Hematopoietic multipotent progenitor cell treated with erythropoietin and hydrocortisone succinate and interleukin-3 and kit ligand, for 4 days (in vitro differentiated cells): ENCODE measurements at regions not wholly inside any gene's neighbourhood (a gene's known extent, or its start where the extent isn't known, plus 50 kb on each side); places are given as distances from the start of the nearest gene placed in this dataset.

Experiments used
- DNase-seq: peaks from one replicate; pipeline ENCODE4 v3.0.0-alpha.2; 2015

- DNase-seq, result no peak
Measured at GRCh38 chr4:97453186-97453585, 690.1 kb downstream of the STPG2 start.

DNA sequence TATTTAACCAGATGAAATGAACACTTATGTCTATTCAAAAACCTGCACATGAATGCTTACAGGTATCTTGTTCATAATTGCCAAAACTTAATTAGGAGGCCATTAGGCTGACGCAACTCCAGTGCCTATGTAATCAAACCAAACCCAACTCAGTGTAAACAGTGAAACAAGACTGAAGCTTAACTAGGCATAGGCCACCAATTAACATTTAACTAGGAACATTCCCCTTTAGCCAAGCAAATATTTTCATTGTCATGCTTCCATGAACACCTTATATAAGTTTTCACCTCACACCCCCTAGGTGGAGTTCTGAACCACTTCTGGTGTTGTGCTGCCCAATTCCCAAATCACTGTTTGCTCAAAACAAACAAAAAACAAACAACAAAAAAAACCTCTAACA, 686.0 kb downstream of the STPG2 start:
- DNase-seq, result no peak

- DNase-seq, result no peak
Measured at GRCh38 chr4:97468272-97468671, 675.0 kb downstream of the STPG2 start.

DNA sequence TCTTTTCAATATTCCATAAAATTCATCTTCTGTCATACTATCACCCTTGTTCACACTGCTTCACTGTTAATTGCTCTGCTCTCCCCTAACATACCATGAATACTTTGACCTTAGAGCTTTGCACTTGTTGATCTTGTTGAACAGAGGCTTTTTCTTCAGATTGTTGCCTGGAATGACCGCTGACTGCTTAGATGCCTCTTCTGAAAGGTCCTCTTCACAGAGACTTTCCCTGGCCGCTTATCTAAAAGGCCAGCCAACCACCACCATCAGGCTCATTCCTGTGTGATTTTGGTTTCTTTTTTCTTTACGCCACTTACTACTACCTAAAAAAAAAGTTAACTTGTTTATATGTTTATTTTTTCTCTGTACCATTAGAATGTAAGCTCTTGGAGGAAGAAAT, 667.7 kb downstream of the STPG2 start:
- DNase-seq, result no peak

- no peak for DNase-seq
Measured at GRCh38 chr4:97477974-97478373, 665.3 kb downstream of the STPG2 start.

DNA sequence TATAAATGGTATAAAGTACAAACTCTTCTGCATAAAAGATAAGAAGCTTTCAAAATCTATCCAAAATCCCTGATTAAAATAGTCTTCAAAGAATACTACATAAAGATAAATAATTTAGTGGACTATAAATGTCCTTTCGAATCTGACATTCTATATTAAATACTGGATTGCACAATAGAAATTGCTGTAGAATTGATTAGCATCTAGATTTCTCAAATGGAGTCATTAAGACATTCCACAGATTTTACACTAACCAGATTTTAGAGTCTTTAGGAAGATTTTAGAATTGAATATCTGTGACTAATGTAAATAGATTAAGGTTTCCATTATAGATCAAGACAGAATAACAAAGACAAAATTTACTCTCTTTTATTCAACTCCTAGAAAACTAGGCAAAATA, 663.9 kb downstream of the STPG2 start:
- DNase-seq, result no peak

- no peak for DNase-seq
Measured at GRCh38 chr4:97491856-97492255, 651.4 kb downstream of the STPG2 start.

DNA sequence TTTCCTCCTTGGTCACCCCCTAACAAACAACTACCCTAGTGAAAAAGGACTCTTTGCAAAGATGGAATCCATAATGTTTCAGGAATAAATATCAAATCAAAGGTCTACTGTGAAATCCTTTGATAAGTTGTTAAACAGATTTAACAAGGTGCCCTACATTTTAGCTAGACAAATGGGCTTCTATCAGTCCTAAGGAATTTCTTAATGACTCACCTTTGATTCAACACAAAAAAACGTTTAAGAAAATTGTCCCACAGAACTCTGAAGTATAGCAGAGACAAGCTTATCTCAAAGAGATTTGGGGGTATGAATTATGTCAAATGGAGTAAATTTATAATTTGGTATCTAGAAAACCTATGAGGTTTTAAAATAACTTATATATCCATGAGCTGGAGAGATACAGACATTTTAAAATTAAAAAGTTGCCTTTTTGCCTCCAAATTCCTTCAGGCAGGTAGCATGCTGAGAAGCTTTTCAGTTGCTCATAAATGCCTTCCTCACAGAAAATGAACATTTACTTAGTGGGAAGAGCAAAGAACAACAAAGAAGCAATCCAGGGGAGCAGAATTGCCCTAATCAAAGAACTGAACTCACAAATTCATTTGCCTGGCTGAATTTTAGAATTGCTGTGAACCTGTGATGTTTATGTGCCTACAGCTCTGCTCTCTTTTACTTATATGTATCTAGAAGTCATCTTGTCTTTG, 649.3 kb downstream of the STPG2 start:
- DNase-seq, result no peak

DNA sequence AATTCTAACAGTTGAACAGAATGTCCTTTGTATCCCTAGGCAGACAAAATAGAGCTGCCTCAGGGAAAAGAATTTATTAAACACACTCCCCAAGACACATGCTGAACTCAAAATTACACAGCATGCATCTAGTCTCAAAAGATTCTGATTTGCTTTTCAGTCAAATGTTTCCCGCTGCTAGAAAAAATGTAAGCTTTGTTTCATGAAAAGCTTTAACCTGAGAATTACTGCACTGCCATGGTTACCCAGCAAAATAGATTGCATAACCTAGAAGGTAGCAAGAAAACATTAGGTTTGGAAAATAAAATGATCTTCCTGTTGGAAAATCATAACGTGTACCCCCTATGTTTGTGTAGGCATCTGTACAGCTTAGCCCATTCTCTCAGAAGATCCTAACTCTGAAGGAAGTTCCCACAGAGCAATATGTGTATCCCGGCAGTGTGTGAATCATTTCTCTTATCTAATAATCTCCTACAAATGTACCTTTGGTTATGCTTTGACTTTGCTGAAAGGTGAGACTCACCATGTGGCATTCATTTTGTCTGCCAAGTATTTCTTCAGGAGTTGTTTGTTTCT, 646.9 kb downstream of the STPG2 start:
- no peak for DNase-seq

DNA sequence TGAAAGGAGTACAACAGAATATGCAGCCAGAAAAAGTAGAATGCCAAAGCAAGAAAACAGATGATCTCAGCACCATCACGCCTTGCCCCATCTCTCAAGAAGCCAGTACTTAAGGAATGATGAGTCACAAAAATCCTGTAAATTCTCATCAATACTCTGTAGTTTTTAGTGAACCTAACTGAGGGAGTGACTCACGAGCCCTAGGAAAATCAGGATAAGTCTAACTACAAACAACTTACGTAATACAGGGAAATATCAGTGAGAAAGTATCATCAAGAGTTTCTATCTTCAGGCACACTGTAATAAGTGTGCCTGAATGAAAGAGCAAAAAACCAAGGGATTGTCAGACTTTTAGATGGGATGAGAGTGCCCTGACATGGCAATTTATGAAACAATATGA, 644.4 kb downstream of the STPG2 start:
- no peak for DNase-seq

DNA sequence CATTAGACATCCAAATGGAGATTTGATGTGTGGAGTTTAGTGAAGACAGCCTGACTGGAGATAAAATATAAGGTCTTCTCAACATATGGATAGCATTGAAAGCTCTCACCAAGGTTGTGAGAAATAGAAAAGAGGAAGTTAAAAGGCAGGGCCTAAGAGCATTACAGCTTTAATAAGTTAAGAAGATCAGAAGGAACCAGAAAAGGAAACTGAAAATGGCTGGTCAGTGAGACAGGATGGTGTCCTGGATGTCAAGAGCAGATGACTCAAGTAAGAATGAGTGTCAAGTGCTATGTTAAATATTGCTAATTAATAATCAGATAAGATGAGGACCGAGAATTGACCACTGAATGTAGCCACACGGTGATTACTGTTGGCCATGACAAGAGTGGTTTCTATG, 642.9 kb downstream of the STPG2 start:
- no peak for DNase-seq

GRCh38 chr4:97504713-97505112, 638.6 kb downstream of the STPG2 start:
- DNase-seq, result no peak

DNA sequence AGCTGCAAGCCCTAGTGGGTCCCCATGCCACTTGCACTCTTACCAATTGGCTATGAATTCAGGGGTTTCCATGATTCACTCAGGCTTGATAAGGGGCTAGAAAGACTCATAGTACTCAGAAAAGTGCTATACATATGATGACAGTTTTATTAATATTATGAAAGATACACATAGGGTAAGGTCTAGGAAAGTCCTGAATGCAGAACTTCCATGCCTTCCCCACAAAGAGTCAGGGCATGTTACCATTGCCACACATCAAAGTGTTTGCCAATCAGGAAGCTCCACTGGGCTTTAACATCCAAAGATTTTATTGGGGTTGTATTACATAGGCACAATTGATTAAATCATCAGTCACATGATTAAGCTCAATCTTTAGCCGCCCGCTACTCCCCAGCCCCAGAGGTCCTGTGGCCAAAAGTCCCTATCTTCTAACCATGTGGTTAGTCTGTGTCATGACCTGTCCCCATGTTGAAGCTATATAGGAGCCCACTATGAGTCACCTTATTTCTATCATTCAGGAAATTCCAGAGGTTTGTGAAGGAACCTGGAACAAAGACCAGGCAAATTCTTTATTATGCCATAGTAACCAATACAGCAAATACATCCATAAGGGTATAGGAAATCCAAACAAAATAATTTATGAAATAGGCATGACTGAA, 635.6 kb downstream of the STPG2 start:
- DNase-seq, result no peak
